Panc1 (cell line): ENCODE measurements at regions not wholly inside any gene's neighbourhood (a gene's known extent, or its start where the extent isn't known, plus 50 kb on each side); places are given as distances from the start of the nearest gene placed in this dataset.
"Not testable (repeated sequence)": the region's sequence is repeated elsewhere in the genome, so short reads cannot be mapped to it uniquely, and the experiment has no call there.

ENCODE experiments used
- ATAC-seq: fragments of 200-7000 bp; cut with Tn5 transposase; 2 replicates; pipeline ENCODE4 v1.9.1; 2020; ENCODE audit warnings: mild to moderate bottlenecking, moderate library complexity
- BruUV-seq: library from RNA; stranded (reverse); fragments of 400-500 nt; replicated peaks from 2 replicates; lab custom pipeline; 2021; lab: Mats Ljungman, UMichigan
- CTCF ChIA-PET: fragments of 300-600 bp; sonication (Branson Sonifier 250); formaldehyde crosslinking; loops from one replicate; lab custom pipeline; 2022; ENCODE audit warnings: antibody characterized with exemption; lab: Charles Lee
- POLR2A ChIA-PET: fragments of 300-600 bp; sonication (Branson Sonifier 250); formaldehyde crosslinking; loops from one replicate; lab custom pipeline; 2022; ENCODE audit warnings: antibody characterized with exemption; lab: Charles Lee
- DNase-seq: peaks from one replicate; pipeline ENCODE4 v3.0.0-alpha.2; 2010; ENCODE audit warnings: low read depth, low spot score
- H3K27ac ChIP-seq: 2 replicates; pipeline ENCODE4 v1.5.1; 2011; ENCODE audit warnings: mild to moderate bottlenecking, low read length, inconsistent platforms
- H3K27me3 ChIP-seq: fragments of 200-500 bp; sonication (Bioruptor generic); 2 replicates; pipeline ENCODE4 v1.6.0; 2014; ENCODE audit warnings: low read length, inconsistent platforms; ENCODE audit not compliant: control insufficient read depth, insufficient read depth
- H3K36me3 ChIP-seq: fragments of 200-500 bp; sonication (Bioruptor generic); 2 replicates; pipeline ENCODE4 v1.5.1; 2014; ENCODE audit warnings: inconsistent platforms, mild to moderate bottlenecking, low read length, moderate library complexity; ENCODE audit not compliant: control insufficient read depth, insufficient read depth
- H3K4me1 ChIP-seq: 2 replicates; pipeline ENCODE4 v1.5.1; 2011; ENCODE audit warnings: inconsistent platforms, mild to moderate bottlenecking, low read length, moderate library complexity; ENCODE audit not compliant: control insufficient read depth, insufficient read depth
- H3K4me3 ChIP-seq, 2 experiments: 2 replicates each; pipeline ENCODE4 v1.5.1; 2011 to 2012; ENCODE audit warnings: low read depth in 2 of 2, low read length in 2 of 2, mild to moderate bottlenecking in 2 of 2, inconsistent platforms in 1 of 2, moderate library complexity in 1 of 2
- H3K9me3 ChIP-seq: fragments of 200-500 bp; sonication (Bioruptor generic); 2 replicates; pipeline ENCODE4 v1.5.1; 2014; ENCODE audit warnings: low read depth, mild to moderate bottlenecking, inconsistent platforms, low read length, moderate library complexity; ENCODE audit not compliant: control insufficient read depth, insufficient read depth
- POLR2AphosphoS5 ChIP-seq: IDR thresholded peaks from 2 replicates; pipeline ENCODE4 v1.6.1; 2012; ENCODE audit warnings: mild to moderate bottlenecking, low read depth, low read length, moderate library complexity
- SIN3A ChIP-seq: IDR thresholded peaks from 2 replicates; pipeline ENCODE4 v1.6.1; 2012; ENCODE audit warnings: low read depth, mild to moderate bottlenecking, low read length, moderate library complexity, borderline replicate concordance; ENCODE audit not compliant: insufficient read depth
- TCF7L2 ChIP-seq: IDR thresholded peaks from 2 replicates; pipeline ENCODE4 v1.6.1; 2011; ENCODE audit warnings: mild to moderate bottlenecking, low read depth, low read length, inconsistent platforms
- in situ Hi-C: cut with HindIII; loops from 2 replicates; pipeline ENCODE4 v1.10.0; 2016; ENCODE audit warnings: low sequenced_read_pairs, low pct_unique_long_range_greater_than_20kb
- intact Hi-C: fragments of 100-400 bp; cut with micrococcal nuclease; formaldehyde crosslinking; loops from one replicate; pipeline ENCODE4 v1.10.0; 2022; ENCODE audit not compliant: unreplicated experiment
- TF ChIP-seq, protein P1 (sequence below): fragments of 450-650 bp; IDR thresholded peaks from 2 replicates; pipeline ENCODE4 v1.5.1; 2017; ENCODE audit warnings: mild to moderate bottlenecking
- TF ChIP-seq, protein P2 (sequence below), 2 experiments: IDR thresholded peaks; 2 replicates each; pipeline ENCODE4 v1.6.1; 2011 to 2012; ENCODE audit warnings: low read depth in 2 of 2, control low read depth in 1 of 2, low read length in 1 of 2, mild to moderate bottlenecking in 1 of 2, moderate library complexity in 1 of 2; ENCODE audit not compliant: insufficient read depth in 1 of 2

DNA sequence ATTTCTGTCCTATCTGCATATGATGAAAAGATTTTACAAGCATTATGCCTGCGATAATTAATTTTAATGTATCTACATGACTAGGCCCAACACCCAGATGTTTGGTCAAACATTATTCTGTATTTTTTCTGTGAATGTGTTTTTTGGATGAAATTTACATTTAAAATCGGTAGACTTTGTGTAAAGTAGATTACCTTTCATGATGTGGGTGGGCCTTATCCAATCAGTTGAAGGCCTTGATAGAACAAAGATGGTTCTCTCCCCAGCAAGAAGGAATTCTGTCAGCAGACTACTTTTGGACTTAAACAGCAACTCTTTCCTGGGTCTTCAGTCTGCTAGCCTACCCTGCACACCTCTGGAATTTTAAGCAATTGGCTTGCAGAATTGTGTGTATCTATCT lies 844.0 kb downstream of the BRINP3 start:
- TF ChIP-seq SIN3A (no peak), TCF7L2 (no peak), POLR2AphosphoS5 (no peak)
- TF ChIP-seq, protein P1, sequence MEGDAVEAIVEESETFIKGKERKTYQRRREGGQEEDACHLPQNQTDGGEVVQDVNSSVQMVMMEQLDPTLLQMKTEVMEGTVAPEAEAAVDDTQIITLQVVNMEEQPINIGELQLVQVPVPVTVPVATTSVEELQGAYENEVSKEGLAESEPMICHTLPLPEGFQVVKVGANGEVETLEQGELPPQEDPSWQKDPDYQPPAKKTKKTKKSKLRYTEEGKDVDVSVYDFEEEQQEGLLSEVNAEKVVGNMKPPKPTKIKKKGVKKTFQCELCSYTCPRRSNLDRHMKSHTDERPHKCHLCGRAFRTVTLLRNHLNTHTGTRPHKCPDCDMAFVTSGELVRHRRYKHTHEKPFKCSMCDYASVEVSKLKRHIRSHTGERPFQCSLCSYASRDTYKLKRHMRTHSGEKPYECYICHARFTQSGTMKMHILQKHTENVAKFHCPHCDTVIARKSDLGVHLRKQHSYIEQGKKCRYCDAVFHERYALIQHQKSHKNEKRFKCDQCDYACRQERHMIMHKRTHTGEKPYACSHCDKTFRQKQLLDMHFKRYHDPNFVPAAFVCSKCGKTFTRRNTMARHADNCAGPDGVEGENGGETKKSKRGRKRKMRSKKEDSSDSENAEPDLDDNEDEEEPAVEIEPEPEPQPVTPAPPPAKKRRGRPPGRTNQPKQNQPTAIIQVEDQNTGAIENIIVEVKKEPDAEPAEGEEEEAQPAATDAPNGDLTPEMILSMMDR: no peak
- TF ChIP-seq, protein P2, sequence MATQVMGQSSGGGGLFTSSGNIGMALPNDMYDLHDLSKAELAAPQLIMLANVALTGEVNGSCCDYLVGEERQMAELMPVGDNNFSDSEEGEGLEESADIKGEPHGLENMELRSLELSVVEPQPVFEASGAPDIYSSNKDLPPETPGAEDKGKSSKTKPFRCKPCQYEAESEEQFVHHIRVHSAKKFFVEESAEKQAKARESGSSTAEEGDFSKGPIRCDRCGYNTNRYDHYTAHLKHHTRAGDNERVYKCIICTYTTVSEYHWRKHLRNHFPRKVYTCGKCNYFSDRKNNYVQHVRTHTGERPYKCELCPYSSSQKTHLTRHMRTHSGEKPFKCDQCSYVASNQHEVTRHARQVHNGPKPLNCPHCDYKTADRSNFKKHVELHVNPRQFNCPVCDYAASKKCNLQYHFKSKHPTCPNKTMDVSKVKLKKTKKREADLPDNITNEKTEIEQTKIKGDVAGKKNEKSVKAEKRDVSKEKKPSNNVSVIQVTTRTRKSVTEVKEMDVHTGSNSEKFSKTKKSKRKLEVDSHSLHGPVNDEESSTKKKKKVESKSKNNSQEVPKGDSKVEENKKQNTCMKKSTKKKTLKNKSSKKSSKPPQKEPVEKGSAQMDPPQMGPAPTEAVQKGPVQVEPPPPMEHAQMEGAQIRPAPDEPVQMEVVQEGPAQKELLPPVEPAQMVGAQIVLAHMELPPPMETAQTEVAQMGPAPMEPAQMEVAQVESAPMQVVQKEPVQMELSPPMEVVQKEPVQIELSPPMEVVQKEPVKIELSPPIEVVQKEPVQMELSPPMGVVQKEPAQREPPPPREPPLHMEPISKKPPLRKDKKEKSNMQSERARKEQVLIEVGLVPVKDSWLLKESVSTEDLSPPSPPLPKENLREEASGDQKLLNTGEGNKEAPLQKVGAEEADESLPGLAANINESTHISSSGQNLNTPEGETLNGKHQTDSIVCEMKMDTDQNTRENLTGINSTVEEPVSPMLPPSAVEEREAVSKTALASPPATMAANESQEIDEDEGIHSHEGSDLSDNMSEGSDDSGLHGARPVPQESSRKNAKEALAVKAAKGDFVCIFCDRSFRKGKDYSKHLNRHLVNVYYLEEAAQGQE (IDR thresholded peaks at IDR 0.05; ENCODE audit: insufficient read depth in 1 of 2, low read depth in 2 of 2, low read length in 1 of 2): no peak
- Histone ChIP-seq H3K4me1 (no peaks in the 10 kb centered on the region), H3K4me3 (no peak overlapping the region), H3K36me3 (no peaks in the 10 kb centered on the region), H3K27ac (no peak overlapping the region), H3K9me3 (no peaks in the 10 kb centered on the region), H3K27me3 (no peaks in the 10 kb centered on the region)
- in situ Hi-C loops: no loop called here
- BruUV-seq: no TSS peak
- DNase-seq: no peak
- ATAC-seq: no peak
- CTCF ChIA-PET: no interaction called here
- POLR2A ChIA-PET: no interaction called here
- intact Hi-C loops: no loop called here

DNA sequence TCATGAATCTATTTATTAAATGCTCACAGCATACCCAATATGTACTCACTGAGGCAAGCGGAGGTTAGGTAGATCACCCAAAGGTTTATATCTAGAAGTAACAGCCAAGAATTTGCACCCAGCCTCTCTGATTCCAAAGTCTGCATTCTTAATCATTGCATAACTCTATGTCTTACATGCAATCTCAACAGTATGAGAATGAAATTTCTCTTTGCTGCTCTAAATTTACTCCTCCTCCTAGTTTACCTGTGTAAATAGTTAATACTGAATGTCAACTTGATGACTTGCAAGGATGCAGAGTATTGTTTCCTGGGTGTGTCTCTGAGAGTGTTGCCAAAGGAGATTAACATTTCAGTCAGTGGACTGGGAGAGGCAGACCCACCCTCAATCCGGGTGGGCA lies 840.6 kb downstream of the BRINP3 start:
- Histone ChIP-seq H3K36me3 (no peaks in the 10 kb centered on the region), H3K27ac (no peak overlapping the region), H3K4me3 (no peak overlapping the region), H3K27me3 (no peaks in the 10 kb centered on the region), H3K4me1 (no peaks in the 10 kb centered on the region), H3K9me3 (no peaks in the 10 kb centered on the region)
- CTCF ChIA-PET: no interaction called here
- no peak for ATAC-seq
- intact Hi-C loops (no loop called here), in situ Hi-C loops (no loop called here)
- DNase-seq: no peak
- no peak for TF ChIP-seq TCF7L2
- no TSS peak for BruUV-seq
- POLR2A ChIA-PET: no interaction called here

DNA sequence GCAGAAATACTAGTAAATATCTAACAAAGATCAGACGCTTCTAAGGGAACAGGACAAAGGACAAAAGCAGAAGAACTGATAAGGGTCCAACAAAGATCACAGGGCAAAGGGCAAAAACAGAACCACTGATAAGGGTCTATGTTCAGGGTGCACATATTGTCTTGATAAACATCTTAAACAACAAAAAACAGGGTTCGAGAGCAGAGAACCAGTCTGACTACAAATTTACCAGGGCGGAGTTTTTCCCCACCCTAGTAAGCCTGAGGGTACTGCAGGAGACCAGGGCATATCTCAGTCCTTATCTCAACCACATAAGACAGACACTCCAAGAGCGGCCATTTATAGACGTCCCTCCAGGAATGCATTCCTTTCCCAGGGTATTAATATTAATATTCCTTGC lies 833.5 kb downstream of the BRINP3 start:
- POLR2A ChIA-PET, DNase-seq, ATAC-seq, CTCF ChIA-PET, H3K27me3 ChIP-seq, H3K27ac ChIP-seq, H3K4me3 ChIP-seq, H3K9me3 ChIP-seq, in situ Hi-C loops, intact Hi-C loops, H3K36me3 ChIP-seq, BruUV-seq, H3K4me1 ChIP-seq: not testable (repeated sequence)
